ENCODE measurements at regions not wholly inside any gene's neighbourhood (a gene's known extent, or its start where the extent isn't known, plus 50 kb on each side); places are given as distances from the start of the nearest gene placed in this dataset.

DNA sequence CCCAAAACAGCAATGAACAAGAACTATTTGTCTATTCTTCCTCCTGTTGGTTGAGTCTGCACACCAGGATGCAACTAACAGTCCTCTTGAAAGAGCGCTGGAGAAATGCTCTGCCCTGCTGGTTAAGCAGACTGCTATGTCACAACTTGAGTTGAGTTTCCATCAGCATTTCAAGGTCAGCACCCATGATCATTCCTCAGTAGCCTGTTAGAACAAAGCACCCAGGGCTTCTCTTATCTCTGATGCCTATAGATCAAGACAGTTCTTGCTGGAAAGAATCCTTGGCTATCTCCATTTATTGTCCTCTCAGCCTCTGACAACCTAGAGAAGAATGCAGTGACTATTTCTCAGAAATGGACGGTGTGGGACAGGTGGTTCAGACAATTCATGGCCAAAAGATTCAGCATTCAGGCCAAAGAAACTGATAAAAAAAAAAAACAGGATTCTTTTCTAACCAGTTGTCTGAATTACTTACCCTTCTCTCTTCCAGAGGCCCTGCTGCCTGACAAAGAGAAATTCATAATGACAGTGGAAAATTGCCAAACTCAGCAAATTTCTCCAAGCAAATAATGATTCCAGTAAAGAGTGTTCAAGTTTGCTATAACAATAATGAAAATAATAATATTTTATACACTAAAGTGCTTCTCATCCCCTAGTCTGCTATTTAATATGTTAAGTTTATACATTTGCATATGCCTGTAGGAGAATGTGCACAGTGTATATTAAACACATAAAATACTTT lies 306.7 kb downstream of the EMP1 start:
- DNase-seq (ENCODE audit: low spot score), result no peak

DNA sequence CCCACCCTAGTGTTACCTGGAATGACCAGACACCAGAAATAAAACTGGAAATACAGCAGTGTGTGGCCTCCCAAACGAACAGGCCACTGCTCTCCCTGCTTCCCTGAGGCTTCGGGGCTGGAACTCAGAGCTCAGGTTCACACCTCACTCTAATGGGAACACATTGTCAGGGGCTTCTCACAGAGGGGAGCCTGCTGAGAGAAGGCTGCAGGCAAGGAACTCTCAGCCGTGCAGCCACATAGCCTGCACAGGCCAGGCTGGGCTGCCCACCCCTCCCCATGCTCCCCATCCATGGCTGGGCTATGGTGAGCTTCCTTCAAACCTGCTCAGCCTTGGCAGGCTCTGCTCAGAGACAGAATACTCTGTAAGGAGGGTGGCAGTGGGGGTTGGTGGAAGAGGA lies 302.5 kb downstream of the EMP1 start:
- DNase-seq (ENCODE audit: low spot score), result no peak

DNA sequence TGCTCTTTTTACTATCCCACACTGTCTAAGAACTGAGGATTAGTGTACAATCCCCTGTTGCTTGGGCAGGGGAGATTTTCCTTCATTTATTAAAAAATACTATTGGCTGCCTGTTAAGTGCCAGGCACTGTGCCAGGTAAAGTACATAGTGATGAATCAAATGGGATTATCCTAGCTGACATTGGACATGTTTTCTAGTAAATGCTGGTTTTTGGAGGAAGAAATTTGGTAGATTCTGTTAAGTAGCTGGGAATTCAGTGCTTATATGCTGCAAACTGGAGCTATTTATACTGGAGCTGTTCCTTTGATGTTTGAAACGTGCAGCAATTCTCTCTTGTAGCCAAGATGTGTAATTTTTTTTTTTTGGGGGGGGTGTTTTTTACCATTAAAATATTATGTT lies 299.6 kb downstream of the EMP1 start:
- DNase-seq (ENCODE audit: low spot score), result no peak

DNA sequence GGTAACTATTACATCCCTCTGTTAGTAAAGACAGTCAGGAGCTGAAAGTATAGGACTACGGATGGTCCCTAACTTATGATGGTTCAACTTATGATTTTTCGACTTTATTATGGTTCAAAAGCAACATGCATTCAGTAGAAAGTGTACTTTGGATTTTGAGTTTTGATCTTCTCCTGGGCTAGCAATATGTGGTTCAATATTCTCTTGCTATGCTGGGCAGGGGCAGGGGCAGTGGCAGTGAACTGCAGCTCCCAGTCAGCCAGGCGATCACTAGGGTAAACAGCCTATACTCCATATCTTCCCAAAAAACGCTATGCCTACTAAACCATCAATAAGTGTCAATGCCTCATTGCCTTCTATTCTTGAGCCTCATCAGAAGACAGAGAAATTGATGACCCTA lies 292.7 kb downstream of the EMP1 start:
- no peak for DNase-seq (ENCODE audit: low spot score)

DNA sequence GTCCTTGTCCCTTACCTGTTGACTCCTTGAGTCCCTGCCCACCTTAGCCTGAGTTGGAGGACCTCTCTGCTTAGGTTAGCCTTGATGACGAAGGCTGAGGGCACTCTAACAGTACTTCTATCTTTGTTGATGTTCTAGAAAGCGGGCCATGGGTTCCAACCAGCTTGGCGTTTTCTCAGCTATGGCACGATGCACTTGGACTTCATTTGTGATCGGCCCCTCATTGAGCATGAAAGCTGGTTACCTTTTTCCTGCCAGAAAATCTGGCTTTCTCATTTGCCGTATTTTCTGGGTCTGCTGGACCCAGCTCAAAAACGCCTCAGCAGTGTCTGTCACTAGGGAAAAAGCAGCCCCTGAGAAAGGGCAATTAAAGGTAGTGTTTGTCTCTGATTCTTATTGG lies 290.8 kb downstream of the EMP1 start:
- no peak for DNase-seq (ENCODE audit: low spot score)

DNA sequence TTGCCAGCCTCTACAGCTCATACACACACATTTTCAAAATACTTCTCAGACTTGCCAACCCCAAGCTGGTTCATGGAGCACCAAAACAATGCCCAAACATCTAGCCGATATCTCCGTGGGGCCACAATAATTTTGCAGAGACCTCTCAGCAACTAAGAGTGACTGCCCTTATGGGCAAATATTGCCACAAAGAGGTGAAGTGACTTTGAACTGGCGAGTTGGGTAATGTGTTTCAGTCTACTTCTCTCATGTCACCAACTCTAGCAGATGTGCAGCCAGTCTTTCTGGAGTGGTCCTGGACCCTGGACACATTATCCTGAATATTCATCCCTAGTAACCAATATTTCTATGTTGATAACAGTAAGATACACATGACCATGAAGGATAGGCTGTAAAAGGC lies 290.3 kb downstream of the EMP1 start:
- no peak for DNase-seq (ENCODE audit: low spot score)

DNA sequence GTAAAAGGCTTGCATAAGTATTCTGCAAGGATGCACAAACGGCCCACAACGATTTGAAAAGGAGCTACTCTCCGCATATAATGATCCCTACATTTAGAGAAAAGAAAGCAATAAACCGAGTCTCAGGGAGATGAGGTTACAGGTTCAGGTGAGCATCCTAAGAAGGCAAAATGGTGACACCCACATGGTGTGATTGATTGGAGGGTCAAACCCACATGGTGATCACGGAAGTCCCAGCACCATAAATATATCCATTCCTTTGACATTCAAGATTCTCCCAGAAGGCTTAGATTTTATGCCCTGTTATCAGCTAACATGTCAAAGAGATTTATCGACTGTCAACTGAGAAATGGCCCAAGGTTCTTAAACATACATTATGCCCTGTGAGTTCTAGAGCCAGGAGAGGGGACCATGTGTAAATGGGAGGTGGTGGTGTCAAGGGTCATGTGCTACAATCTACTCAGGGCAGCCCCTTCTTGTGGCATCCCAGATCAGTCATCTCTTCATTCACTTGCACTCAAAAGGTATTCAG lies 282.2 kb downstream of the EMP1 start:
- DNase-seq (ENCODE audit: low spot score), result no peak

DNA sequence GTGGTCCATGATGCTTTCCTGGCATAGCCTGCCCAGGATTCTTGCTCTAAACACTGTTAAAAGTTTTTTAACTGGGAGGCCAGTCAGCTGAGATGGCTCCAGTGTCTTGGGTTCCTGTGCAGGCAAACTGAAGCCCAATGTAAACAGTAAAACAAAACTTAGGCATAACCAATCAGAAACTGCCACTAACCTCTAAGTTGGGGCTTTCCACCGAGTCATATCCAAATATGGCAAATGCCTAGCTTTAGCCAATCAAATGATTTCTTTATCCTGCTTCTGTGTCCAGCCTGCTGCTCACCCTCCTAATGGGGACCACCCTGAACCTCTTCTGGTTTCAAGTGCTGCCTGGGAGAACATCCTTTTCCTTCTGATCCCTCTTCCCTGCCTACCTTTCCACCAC lies 277.9 kb downstream of the EMP1 start:
- DNase-seq (ENCODE audit: low spot score), result no peak

DNA sequence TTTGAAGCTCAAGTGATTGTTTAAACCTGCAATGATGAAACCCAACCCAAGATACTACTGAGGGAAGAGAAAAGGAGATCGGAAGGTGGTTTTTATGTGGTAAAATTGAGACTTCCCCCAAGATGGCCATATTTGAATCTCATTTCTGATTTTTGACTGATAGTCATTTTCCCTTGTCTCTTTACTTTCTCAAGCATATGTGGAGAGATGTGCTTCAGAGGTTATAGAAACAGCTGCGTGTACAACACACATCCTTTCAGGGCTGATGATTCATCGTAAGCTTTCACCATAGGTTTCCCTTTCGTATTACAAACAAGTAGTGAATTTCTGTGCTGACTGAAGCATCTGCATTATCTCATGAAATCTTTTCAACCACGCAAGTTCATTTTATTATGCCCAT lies 276.2 kb downstream of the EMP1 start:
- no peak for DNase-seq (ENCODE audit: low spot score)

DNA sequence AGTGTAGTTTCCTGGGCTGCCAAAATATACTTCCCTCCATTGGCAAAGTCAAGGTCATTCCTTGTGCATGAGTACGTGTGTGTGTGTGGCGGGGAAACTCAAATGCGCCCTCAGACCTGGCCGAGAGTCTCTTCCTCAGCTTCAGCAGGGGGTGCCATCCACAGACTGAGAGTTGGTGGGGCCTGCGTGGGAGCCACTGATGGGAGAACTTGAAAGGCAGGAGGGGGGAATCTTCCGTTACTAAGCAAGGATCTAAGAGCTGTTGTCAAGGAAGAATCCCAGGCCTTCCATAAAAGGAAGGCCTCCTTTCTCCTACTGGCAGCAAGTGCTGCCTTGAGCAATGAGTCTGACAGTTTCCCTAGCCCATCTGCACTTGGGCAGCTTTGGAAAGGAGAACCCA lies 274.9 kb downstream of the EMP1 start:
- no peak for DNase-seq (ENCODE audit: low spot score)

DNA sequence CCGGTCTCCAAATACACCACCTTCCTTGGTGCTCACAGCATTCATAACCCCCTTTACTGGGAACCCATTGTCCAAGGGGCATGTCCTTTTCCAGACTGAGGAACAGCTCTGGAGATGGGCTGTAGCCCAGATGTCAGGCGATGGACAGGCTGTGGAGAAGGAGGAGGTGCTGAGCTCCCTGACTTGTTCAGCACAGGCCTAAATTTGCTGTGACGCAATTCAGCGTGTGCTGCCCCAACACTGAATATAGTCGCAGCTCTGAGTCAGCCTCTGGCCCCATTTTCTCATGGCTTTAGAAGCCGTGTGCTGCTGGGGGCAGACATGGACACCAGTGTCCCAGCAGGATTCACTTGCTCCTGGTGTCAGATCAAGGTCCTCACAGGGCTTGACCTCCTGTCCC lies 269.1 kb downstream of the EMP1 start:
- no peak for DNase-seq (ENCODE audit: low spot score)

DNA sequence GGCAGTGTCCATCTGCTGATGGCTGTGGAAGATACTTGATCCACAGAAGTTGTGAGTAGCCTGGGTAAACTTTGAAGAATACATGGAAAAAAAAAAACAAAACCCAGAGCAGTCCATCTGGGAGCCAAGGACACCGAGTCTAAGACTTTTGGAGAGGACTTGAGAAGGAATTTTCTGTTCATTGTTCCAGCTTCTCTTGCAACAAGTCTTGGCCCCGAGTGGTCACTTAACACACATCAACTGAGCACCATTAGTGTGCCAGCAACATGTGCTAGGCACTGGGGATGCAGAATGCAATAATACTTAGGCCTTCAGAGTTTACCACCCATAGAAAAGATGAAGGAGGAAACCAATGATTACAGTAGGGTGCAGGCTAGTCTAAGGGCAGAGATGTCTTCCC lies 266.7 kb downstream of the EMP1 start:
- no peak for DNase-seq (ENCODE audit: low spot score)

DNA sequence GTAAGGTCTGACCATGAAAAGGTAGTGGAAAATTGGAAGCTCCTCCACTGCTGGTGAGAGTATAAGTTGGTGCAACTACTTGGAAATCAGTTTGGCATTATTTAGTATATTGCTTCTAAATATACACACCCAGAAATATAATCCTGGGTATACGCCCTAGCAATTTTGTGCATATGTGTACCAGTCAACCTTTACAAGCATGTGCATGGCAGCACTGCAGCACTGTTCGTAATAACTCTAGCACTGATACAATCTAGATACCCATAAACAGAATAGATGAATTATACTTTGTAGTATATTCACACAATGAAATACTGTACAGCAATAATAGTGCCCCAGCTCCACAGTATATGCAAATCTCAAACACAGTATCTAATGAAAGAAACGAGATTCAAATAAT lies 265.9 kb downstream of the EMP1 start:
- no peak for DNase-seq (ENCODE audit: low spot score)

DNA sequence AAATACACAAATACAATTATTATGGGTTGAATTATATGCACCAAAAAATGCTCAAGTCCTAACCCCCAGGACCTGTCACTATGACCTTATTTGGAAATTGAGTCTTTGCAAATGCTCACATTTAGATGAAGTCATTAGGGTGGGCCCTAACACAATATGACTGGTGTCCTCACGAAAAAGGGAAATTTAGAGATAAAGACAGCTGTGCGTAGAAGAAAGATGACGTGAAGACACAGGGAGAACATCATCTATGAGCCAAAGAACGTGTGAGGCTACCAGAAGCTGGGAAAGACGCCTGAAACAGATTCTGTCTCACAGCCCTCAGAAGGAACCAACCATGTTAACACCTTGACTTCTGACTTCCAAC lies 259.2 kb downstream of the EMP1 start:
- no peak for DNase-seq (ENCODE audit: low spot score)

DNA sequence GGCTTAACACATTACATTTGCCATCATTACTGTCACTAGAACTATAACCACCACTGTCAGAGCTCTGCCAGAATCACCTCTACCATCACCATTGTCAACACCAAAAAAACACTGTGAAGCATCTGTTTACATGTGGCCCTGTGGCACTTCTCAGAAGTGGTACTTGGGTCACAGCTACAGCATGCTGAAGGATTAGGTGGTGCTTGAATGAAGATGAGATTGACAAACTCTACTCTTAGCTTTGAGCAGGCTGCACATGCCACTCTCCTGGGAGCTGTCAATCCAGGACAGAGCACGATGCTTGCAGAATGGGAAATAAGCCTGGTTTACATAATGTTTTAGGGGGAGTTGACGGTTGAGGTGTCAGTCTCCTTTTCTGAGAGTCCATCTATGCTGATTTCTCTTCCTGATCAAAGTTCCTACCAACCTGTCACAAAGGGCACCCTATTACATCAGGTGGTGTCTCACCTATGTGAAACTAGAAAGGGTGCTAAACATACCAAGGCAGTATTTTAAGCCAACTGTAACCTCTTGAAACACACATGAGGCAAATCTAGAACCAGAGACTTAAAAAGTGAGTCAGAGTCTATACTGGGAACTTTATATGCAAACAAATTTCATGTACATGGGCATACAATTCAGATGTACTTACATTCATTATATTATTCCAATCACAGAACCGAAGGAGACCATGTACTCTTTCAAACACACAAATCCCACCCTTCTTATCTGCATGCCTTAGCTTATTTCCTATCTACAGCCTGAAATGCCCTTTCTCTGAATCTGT lies 258.7 kb downstream of the EMP1 start:
- no peak for DNase-seq (ENCODE audit: low spot score)

DNA sequence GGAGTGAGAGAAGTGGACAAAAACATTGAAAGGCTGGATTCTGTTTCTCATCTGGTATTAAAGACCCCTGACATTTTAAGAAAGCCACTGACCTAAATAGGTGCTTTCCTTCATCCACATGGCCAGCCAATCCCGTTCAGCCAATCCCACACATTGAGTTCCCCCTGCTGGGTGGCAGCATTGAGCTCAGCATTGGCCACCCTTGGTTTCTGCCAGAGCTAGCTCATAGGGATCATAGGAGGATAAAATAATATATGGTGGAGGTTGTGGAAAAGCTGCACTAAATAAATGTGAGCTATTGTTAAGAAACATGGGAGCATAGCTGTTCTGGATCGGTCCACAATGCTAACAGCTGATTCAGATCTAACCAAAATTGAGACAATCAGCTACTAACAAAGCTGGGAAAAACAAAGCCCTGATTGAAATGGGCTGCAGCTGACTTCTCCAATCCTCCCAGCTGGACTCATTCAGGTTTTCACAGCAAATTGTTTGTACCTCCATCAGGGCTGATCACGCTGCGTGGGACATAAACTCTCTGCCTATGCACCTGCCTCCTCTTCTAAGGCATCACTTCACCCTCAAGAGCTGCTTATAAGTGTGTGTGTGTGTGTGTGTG lies 256.5 kb downstream of the EMP1 start:
- DNase-seq (ENCODE audit: low spot score), result peak; percentile 95

DNA sequence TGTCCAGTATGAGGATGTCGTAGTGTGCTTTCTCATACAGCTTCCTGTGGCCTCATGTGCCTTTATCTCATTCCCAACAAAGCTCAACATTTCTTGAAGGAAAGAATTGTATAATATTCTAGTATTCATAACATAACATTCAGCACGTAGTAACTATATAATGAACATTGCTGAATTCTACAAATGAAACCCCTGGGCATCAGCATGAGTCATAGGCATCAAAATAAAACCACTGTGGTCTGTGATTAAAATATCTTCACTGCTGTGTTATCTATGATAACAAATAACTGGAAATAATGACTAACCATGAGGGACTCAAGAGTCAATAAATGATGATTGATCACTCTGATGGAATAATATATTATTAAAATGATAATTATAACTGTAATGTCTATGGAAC lies 255.2 kb downstream of the EMP1 start:
- no peak for DNase-seq (ENCODE audit: low spot score)

DNA sequence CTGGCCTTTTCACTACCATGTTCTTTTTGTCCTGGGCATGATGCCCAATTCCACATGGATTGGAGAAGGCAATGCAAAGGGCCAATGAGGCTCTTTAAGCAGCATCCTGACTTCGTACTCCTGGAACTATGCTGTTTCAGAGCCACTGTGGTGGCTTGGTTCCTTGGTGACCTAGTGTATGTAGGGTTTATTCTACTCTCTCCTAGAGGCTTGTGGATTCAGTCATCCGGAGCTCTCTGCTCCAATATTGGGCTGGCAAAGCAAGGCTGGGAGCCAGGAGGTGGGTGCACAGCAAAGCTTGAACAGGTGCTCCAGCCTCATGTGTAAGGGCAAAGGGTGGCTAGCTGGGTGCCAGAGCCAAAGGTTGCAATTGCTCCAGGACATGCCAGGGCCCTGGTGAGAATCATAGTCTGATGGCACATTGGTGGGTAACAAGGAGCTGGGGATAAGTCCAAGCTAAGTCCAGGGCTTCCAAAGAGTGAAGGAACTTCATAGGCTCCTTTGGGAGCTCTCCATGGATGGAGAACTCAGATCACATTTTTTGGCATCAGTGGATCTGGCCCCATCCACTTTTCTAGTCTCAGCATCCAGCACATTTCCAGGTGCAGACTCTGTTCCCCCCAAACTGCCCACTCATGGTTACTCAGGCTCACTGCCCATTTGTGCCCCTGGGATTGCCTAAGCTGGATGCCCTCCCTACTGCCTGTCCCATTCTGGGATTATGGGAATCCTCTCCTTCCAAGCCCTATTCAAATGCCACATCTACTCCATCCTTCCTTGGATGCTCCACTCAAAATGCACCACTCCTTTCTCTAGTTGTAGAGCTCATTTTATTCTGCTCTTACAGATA lies 253.9 kb downstream of the EMP1 start:
- DNase-seq (ENCODE audit: low spot score), result no peak

DNA sequence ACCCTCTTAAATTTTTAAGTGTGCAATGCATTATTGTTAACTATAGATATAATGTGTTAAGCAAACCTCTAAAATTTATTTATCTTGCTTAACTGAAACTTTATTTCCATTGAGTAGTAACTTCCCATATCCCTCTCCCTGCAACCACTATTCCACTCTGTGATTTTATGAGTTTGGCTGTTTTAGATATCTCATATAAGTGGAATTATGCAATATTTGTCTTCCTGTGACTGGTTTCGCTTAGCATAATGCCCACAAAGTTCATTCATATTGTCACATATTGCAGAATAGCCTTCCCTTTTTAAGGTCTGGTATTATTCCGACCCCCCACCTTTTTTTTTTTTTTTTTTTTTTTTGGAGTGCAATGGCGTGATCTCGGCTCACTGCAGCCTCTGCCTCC lies 247.6 kb downstream of the EMP1 start:
- DNase-seq (ENCODE audit: low spot score), result no peak

DNA sequence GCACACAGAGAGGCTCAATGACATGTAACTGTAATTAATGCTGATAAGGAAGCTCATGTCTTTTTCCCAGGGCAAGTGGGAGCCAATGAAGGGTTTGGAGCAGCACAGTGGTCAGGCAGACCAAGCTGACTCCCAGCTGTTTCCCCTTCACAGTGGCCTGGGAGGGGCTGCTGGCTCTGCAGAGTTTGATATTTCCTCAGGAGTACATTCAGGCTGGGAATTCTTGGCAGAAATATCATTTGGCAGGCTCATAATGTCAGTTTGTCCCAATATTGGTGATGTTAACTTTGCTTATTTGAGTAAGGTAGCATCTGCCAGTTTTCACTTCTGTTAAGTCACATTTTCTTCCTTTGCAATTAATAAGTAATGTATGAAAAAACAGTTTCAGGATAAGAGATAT lies 247.0 kb downstream of the EMP1 start:
- DNase-seq (ENCODE audit: low spot score), result no peak

DNA sequence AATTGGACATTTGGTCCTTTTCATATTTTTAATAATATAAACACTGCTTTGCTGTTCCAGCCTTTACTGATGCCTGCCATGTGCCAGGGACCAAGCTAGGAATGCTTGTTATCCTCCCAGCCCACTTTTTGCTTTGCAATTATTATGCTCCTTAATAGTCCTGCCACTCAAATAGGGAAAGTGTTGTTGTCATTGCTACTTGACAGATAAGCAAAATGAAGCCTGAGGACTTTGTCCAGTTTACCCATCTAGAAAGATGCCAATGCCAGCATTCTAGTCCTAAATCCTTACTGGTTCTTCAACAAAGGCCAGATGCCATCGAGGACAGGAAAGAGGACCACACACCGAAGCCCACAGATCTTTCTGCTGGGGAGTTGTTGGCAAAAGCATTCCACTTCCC lies 246.5 kb downstream of the EMP1 start:
- DNase-seq (ENCODE audit: low spot score), result no peak

DNA sequence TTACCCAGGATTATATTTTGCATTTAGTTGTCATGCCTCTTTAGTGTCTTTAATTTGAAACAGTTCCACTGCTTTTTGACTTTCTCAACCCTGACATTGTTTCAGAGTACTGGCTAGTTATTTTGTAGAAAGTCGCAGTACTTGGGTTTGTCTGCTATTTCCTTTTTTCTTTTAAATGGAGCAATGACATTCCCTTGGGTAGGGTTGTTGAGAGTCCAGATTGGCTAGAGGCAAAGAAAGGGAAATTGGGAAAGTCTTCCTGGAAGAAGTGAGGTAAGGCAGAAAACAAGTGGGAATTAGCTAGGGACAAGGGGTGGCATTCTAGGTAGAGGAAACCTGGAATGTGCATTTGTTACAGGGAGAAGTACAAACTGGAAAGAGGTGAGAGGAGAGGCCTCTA lies 245.9 kb downstream of the EMP1 start:
- DNase-seq (ENCODE audit: low spot score), result no peak

Data from pons (tissue), 1 donor.